Thoracic aorta (tissue), 2 donors: ENCODE measurements at regions not wholly inside any gene's neighbourhood (a gene's known extent, or its start where the extent isn't known, plus 50 kb on each side); places are given as distances from the start of the nearest gene placed in this dataset.

ENCODE experiments used
- ATAC-seq: fragments of 150-250 bp; one replicate; pipeline ENCODE4 v1.8.0; 2017; ENCODE audit warnings: low read depth; ENCODE audit not compliant: insufficient number of reproducible peaks, low FRiP score
- DNase-seq: peaks from one replicate; pipeline ENCODE4 v3.0.0-alpha.2; 2020; ENCODE audit warnings: low spot score
- H3K27ac ChIP-seq, 2 donors: fragments of 200-600 bp; sonication (generic); 1 replicate in 1 of 2; 2 replicates in 1 of 2; pipeline ENCODE4 v1.5.1; 2016; ENCODE audit warnings: mild to moderate bottlenecking in 2 of 2, moderate library complexity in 2 of 2
- H3K27me3 ChIP-seq: fragments of 200-600 bp; sonication (generic); replicated peaks from 2 replicates; pipeline ENCODE4 v1.6.0; 2016; ENCODE audit warnings: mild to moderate bottlenecking; ENCODE audit not compliant: insufficient read depth
- H3K36me3 ChIP-seq: fragments of 200-600 bp; sonication (generic); one replicate; pipeline ENCODE4 v1.5.1; 2016
- H3K4me1 ChIP-seq, 2 donors: fragments of 200-600 bp; sonication (generic); 1 replicate in 1 of 2; 2 replicates in 1 of 2; pipeline versions ENCODE4 v1.5.1 to v1.6.0; 2016; ENCODE audit warnings: low read depth in 2 of 2, mild to moderate bottlenecking in 1 of 2; ENCODE audit not compliant: control insufficient read depth in 1 of 2
- H3K4me3 ChIP-seq: fragments of 200-600 bp; sonication (generic); 2 replicates; pipeline ENCODE4 v1.5.1; 2016; ENCODE audit warnings: mild to moderate bottlenecking
- H3K9me3 ChIP-seq: fragments of 200-600 bp; sonication (generic); 2 replicates; pipeline ENCODE4 v1.5.1; 2016
- CTCF ChIP-seq: fragments of 200-600 bp; sonication (generic); IDR thresholded peaks from one replicate; pipeline ENCODE4 v1.5.1; 2019; ENCODE audit warnings: antibody characterized with exemption

- TF ChIP-seq CTCF, result no peak
- DNase-seq (no peak), ATAC-seq (no peak)
- Histone ChIP-seq H3K36me3 (no peaks in the 10 kb centered on the region), H3K4me3 (no peak overlapping the region), H3K27ac (no peak overlapping the region), H3K27me3 (no peaks in the 10 kb centered on the region), H3K9me3 (no peaks in the 10 kb centered on the region), H3K4me1 (no peaks in the 10 kb centered on the region)
Observed at GRCh38 chrX:43000121-43000520, 222.2 kb upstream of the PPP1R2C start.

GRCh38 chrX:43002526-43003203 is 224.7 kb upstream of the PPP1R2C start:
- H3K27me3 ChIP-seq, result no peaks in the 10 kb centered on the region

GRCh38 chrX:43003204-43003565 is 225.2 kb upstream of the PPP1R2C start:
- Histone ChIP-seq H3K4me3 (no peak overlapping the region), H3K27ac (no peak overlapping the region), H3K4me1 (no peaks in the 10 kb centered on the region), H3K27me3 (no peaks in the 10 kb centered on the region), H3K9me3 (no peaks in the 10 kb centered on the region), H3K36me3 (no peaks in the 10 kb centered on the region)
- ATAC-seq (no peak), DNase-seq (no peak)
- TF ChIP-seq CTCF, result no peak

More at GRCh38 chrX:43002526-43003203, 224.7 kb upstream of the PPP1R2C start:
- DNase-seq, result no peak
- H3K27ac ChIP-seq, result no peak overlapping the region
- no peaks in the 10 kb centered on the region for H3K36me3 ChIP-seq
- H3K9me3 ChIP-seq, result no peaks in the 10 kb centered on the region
- H3K4me1 ChIP-seq, result no peaks in the 10 kb centered on the region
- no peak for TF ChIP-seq CTCF
- H3K4me3 ChIP-seq, result no peak overlapping the region
- ATAC-seq, result no peak

GRCh38 chrX:43003939-43004338 is 226.0 kb upstream of the PPP1R2C start:
- H3K9me3 ChIP-seq, result no peaks in the 10 kb centered on the region
- TF ChIP-seq CTCF, result no peak
- no peak overlapping the region for H3K4me3 ChIP-seq
- no peak overlapping the region for H3K27ac ChIP-seq
- DNase-seq (no peak), ATAC-seq (no peak)
- no peaks in the 10 kb centered on the region for H3K27me3 ChIP-seq
- H3K36me3 ChIP-seq, result no peaks in the 10 kb centered on the region
- H3K4me1 ChIP-seq, result no peaks in the 10 kb centered on the region

GRCh38 chrX:43005561-43005960 is 227.6 kb upstream of the PPP1R2C start:
- H3K36me3 ChIP-seq, result no peaks in the 10 kb centered on the region
- H3K4me1 ChIP-seq, result no peaks in the 10 kb centered on the region
- DNase-seq (no peak), ATAC-seq (no peak)
- TF ChIP-seq CTCF, result no peak
- no peaks in the 10 kb centered on the region for H3K27me3 ChIP-seq
- no peak overlapping the region for H3K4me3 ChIP-seq
- no peaks in the 10 kb centered on the region for H3K9me3 ChIP-seq
- no peak overlapping the region for H3K27ac ChIP-seq
